Fibroblast of lung (primary cell): ENCODE measurements at regions not wholly inside any gene's neighbourhood (a gene's known extent, or its start where the extent isn't known, plus 50 kb on each side); places are given as distances from the start of the nearest gene placed in this dataset.

Experiments used
- DNase-seq, 2 donors: peaks; one replicate each; pipeline versions ENCODE4 v3.0.0 to v3.0.0-alpha.2; 2010; ENCODE audit warnings: low read depth in 2 of 2
- H2AFZ ChIP-seq: 2 replicates; pipeline ENCODE4 v1.5.1; 2012; ENCODE audit warnings: low read length, control low read depth, inconsistent platforms
- H3K27ac ChIP-seq: 2 replicates; pipeline ENCODE4 v1.5.1; 2011; ENCODE audit warnings: low read length, control low read depth; ENCODE audit not compliant: insufficient read depth
- H3K27me3 ChIP-seq: 2 replicates; pipeline ENCODE4 v1.5.1; 2011; ENCODE audit warnings: mild to moderate bottlenecking, low read length; ENCODE audit not compliant: control insufficient read depth, insufficient read depth
- H3K36me3 ChIP-seq: 2 replicates; pipeline ENCODE4 v1.5.1; 2011; ENCODE audit warnings: low read length; ENCODE audit not compliant: control insufficient read depth, insufficient read depth
- H3K4me1 ChIP-seq: 2 replicates; pipeline ENCODE4 v1.5.1; 2011; ENCODE audit warnings: low read length; ENCODE audit not compliant: control insufficient read depth, insufficient read depth; ENCODE audit errors: extremely low read depth
- H3K4me2 ChIP-seq: 2 replicates; pipeline ENCODE4 v1.5.1; 2011; ENCODE audit warnings: low read length, control low read depth; ENCODE audit not compliant: insufficient read depth; ENCODE audit errors: extremely low read depth
- H3K4me3 ChIP-seq, 4 experiments: fragments of 200-600 bp in 1 of 4; sonication (generic) in 1 of 4; replicated peaks in 1 of 4; 2 replicates each; pipeline ENCODE4 v1.5.1; 2011 to 2016; ENCODE audit warnings: low read length in 4 of 4, low read depth in 3 of 4, mild to moderate bottlenecking in 3 of 4, control low read depth in 2 of 4, inconsistent platforms in 1 of 4, mixed read lengths in 1 of 4; ENCODE audit not compliant: insufficient read depth in 1 of 4; ENCODE audit errors: control extremely low read depth in 1 of 4
- H3K79me2 ChIP-seq: 2 replicates; pipeline ENCODE4 v1.5.1; 2012; ENCODE audit warnings: mild to moderate bottlenecking, low read length, inconsistent platforms; ENCODE audit not compliant: control insufficient read depth, insufficient read depth
- H3K9ac ChIP-seq: 2 replicates; pipeline ENCODE4 v1.5.1; 2011; ENCODE audit warnings: mild to moderate bottlenecking, low read length, control low read depth; ENCODE audit not compliant: insufficient read depth
- H3K9me3 ChIP-seq: 2 replicates; pipeline ENCODE4 v1.5.1; 2012; ENCODE audit warnings: low read depth, low read length; ENCODE audit not compliant: control insufficient read depth, insufficient read depth
- H4K20me1 ChIP-seq: 2 replicates; pipeline ENCODE4 v1.5.1; 2011; ENCODE audit warnings: low read length; ENCODE audit not compliant: control insufficient read depth, insufficient read depth; ENCODE audit errors: extremely low read depth
- EZH2 ChIP-seq: IDR thresholded peaks from 2 replicates; pipeline ENCODE4 v1.5.1; 2012; ENCODE audit warnings: low read length, control low read depth, mild to moderate bottlenecking; ENCODE audit errors: missing control alignments
- TF ChIP-seq, protein P1 (sequence below), 2 donors: IDR thresholded peaks in 1 of 2; conservative IDR thresholded peaks in 1 of 2; 1 replicate in 1 of 2; 2 replicates in 1 of 2; pipeline ENCODE4 v1.5.1; 2011 to 2012; ENCODE audit warnings: low read length in 2 of 2, control low read depth in 1 of 2, inconsistent platforms in 1 of 2, low read depth in 1 of 2, mild to moderate bottlenecking in 1 of 2

GRCh38 chr6:168229368-168229752 lies 90.2 kb downstream of the DACT2 start:
- no peaks in the 10 kb centered on the region for H3K4me1 ChIP-seq
- no peaks in the 10 kb centered on the region for H3K27me3 ChIP-seq
- H3K79me2 ChIP-seq: no peaks in the 10 kb centered on the region
- H3K27ac ChIP-seq: no peak overlapping the region
- no peak for TF ChIP-seq EZH2
- TF ChIP-seq, protein P1, sequence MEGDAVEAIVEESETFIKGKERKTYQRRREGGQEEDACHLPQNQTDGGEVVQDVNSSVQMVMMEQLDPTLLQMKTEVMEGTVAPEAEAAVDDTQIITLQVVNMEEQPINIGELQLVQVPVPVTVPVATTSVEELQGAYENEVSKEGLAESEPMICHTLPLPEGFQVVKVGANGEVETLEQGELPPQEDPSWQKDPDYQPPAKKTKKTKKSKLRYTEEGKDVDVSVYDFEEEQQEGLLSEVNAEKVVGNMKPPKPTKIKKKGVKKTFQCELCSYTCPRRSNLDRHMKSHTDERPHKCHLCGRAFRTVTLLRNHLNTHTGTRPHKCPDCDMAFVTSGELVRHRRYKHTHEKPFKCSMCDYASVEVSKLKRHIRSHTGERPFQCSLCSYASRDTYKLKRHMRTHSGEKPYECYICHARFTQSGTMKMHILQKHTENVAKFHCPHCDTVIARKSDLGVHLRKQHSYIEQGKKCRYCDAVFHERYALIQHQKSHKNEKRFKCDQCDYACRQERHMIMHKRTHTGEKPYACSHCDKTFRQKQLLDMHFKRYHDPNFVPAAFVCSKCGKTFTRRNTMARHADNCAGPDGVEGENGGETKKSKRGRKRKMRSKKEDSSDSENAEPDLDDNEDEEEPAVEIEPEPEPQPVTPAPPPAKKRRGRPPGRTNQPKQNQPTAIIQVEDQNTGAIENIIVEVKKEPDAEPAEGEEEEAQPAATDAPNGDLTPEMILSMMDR (conservative IDR thresholded peaks at IDR 0.05 in 1 of 2, IDR thresholded peaks at IDR 0.05 in 1 of 2; ENCODE audit: low read depth in 1 of 2, low read length in 2 of 2): no peak
- H3K9me3 ChIP-seq: no peaks in the 10 kb centered on the region
- no peak overlapping the region for H2AFZ ChIP-seq
- no peak overlapping the region for H3K4me3 ChIP-seq
- H4K20me1 ChIP-seq: no peaks in the 10 kb centered on the region
- H3K4me2 ChIP-seq: no peak overlapping the region
- DNase-seq: no peak
- H3K9ac ChIP-seq: no peak overlapping the region
- no peaks in the 10 kb centered on the region for H3K36me3 ChIP-seq

DNA sequence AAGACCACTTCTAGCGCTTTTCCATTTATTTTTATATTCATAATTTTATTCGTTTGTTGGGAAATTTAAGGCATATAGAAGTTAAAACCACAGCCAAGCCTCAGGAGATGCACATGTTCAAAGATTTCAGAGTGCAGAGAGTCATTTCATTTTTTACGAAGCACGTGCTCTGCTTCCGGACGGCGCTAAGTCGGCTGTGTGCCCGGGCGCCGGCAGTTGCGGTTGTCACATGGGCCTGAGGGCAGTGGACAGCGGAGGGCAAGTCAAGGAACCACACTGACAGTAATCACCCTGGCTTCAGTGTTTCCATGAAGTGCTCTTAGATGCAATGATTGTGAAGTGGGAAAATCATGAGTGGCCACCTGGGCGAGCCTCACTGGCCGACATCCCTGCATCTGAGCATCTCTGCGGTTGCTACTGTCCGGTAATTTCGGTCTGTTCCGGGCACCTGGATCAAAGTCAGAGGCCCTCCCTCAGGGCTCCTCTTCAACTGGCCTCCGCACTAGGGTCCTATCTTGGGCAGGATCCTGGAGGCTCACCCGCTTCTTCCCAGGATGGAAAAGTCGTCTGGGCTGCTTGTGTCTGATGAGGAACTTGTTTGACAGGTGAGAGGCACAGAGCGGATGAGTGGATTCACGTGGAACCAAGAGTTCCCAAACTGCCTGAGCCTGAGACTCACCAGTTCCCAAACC lies 90.8 kb downstream of the DACT2 start:
- Histone ChIP-seq H3K79me2 (no peaks in the 10 kb centered on the region), H4K20me1 (no peaks in the 10 kb centered on the region)

GRCh38 chr6:168227840-168228239 lies 91.7 kb downstream of the DACT2 start:
- no peaks in the 10 kb centered on the region for H3K27me3 ChIP-seq
- no peak overlapping the region for H3K9ac ChIP-seq
- H3K4me2 ChIP-seq: no peak overlapping the region
- no peaks in the 10 kb centered on the region for H3K79me2 ChIP-seq
- no peak overlapping the region for H3K27ac ChIP-seq
- no peaks in the 10 kb centered on the region for H3K4me1 ChIP-seq
- no peaks in the 10 kb centered on the region for H3K9me3 ChIP-seq
- no peak overlapping the region for H3K4me3 ChIP-seq
- no peaks in the 10 kb centered on the region for H3K36me3 ChIP-seq
- DNase-seq: no peak
- no peaks in the 10 kb centered on the region for H4K20me1 ChIP-seq
- H2AFZ ChIP-seq: no peak overlapping the region
- no peak for TF ChIP-seq EZH2

More for the DNA sequence above, 90.8 kb downstream of the DACT2 start:
- Histone ChIP-seq H3K4me2 (no peak overlapping the region), H3K27me3 (no peaks in the 10 kb centered on the region), H3K27ac (no peak overlapping the region), H3K9me3 (no peaks in the 10 kb centered on the region), H3K4me3 (no peak overlapping the region), H3K9ac (no peak overlapping the region), H3K4me1 (no peaks in the 10 kb centered on the region), H3K36me3 (no peaks in the 10 kb centered on the region), H2AFZ (no peak overlapping the region)
- no peak for DNase-seq
- TF ChIP-seq, protein P1 (conservative IDR thresholded peaks at IDR 0.05 in 1 of 2, IDR thresholded peaks at IDR 0.05 in 1 of 2; ENCODE audit: low read depth in 1 of 2, low read length in 2 of 2): no peak
- TF ChIP-seq EZH2: no peak
